Stimulated activated CD8-positive, alpha-beta memory T cell treated with anti-CD3 and anti-CD28 coated beads, Interleukin-15, amount 100 ng/mL, for 24 hours (primary cell): ENCODE measurements at regions not wholly inside any gene's neighbourhood (a gene's known extent, or its start where the extent isn't known, plus 50 kb on each side); places are given as distances from the start of the nearest gene placed in this dataset.

Experiments
- DNase-seq: peaks from one replicate; pipeline ENCODE4 v3.0.0-alpha.2; 2020; ENCODE audit warnings: low read depth

GRCh38 chr2:134173338-134174016, 80.4 kb upstream of the MGAT5 start:
- DNase-seq, result no peak

- no peak for DNase-seq
Observed at GRCh38 chr2:134174711-134175110, 79.2 kb upstream of the MGAT5 start.

- no peak for DNase-seq
Observed at GRCh38 chr2:134175834-134176233, 78.0 kb upstream of the MGAT5 start.

- no peak for DNase-seq
Observed at GRCh38 chr2:134177351-134177931, 76.4 kb upstream of the MGAT5 start.

- DNase-seq, result no peak
Observed at GRCh38 chr2:134178138-134178877, 75.6 kb upstream of the MGAT5 start.

- no peak for DNase-seq
Observed at GRCh38 chr2:134181219-134181618, 72.7 kb upstream of the MGAT5 start.

GRCh38 chr2:134183679-134184078, 70.2 kb upstream of the MGAT5 start:
- DNase-seq, result no peak

GRCh38 chr2:134185639-134186038, 68.2 kb upstream of the MGAT5 start:
- DNase-seq, result no peak

- no peak for DNase-seq
Observed at GRCh38 chr2:134189009-134189720, 64.7 kb upstream of the MGAT5 start.

- no peak for DNase-seq
Observed at GRCh38 chr2:134190062-134190806, 63.6 kb upstream of the MGAT5 start.

GRCh38 chr2:134190807-134191203, 63.1 kb upstream of the MGAT5 start:
- DNase-seq, result no peak

- no peak for DNase-seq
Observed at GRCh38 chr2:134191835-134192234, 62.0 kb upstream of the MGAT5 start.

- no peak for DNase-seq
Observed at GRCh38 chr2:134193006-134193405, 60.9 kb upstream of the MGAT5 start.

GRCh38 chr2:134194519-134194918, 59.4 kb upstream of the MGAT5 start:
- no peak for DNase-seq

GRCh38 chr2:134195341-134195740, 58.5 kb upstream of the MGAT5 start:
- no peak for DNase-seq

GRCh38 chr2:134197445-134197844, 56.4 kb upstream of the MGAT5 start:
- DNase-seq, result no peak

GRCh38 chr2:134198006-134198634, 55.8 kb upstream of the MGAT5 start:
- DNase-seq, result no peak

- no peak for DNase-seq
Observed at GRCh38 chr2:134199123-134199522, 54.7 kb upstream of the MGAT5 start.

- no peak for DNase-seq
Observed at GRCh38 chr2:134200036-134200618, 53.7 kb upstream of the MGAT5 start.

GRCh38 chr2:134201533-134201932, 52.3 kb upstream of the MGAT5 start:
- DNase-seq, result no peak

- no peak for DNase-seq
Observed at GRCh38 chr2:134202371-134202770, 51.5 kb upstream of the MGAT5 start.
